ENCODE measurements at regions not wholly inside any gene's neighbourhood (a gene's known extent, or its start where the extent isn't known, plus 50 kb on each side); places are given as distances from the start of the nearest gene placed in this dataset.

- no peak for DNase-seq (ENCODE audit: insufficient read length, low spot score)
- FAIRE-seq = no peak
- TF ChIP-seq POLR2A (IDR thresholded peaks at IDR 0.05; ENCODE audit: low read depth, low read length) = no peak
Measured at GRCh38 chr9:75633451-75634057, 256.9 kb upstream of the PCSK5 start.

- DNase-seq (ENCODE audit: insufficient read length, low spot score) (no peak), FAIRE-seq (no peak)
- TF ChIP-seq POLR2A (IDR thresholded peaks at IDR 0.05; ENCODE audit: low read depth, low read length) = no peak
Measured at GRCh38 chr9:75636427-75637045, 253.9 kb upstream of the PCSK5 start.

GRCh38 chr9:75639971-75640610, 250.4 kb upstream of the PCSK5 start:
- TF ChIP-seq POLR2A (IDR thresholded peaks at IDR 0.05; ENCODE audit: low read depth, low read length) = no peak
- FAIRE-seq = no peak
- no peak for DNase-seq (ENCODE audit: insufficient read length, low spot score)

GRCh38 chr9:75642522-75642921, 248.0 kb upstream of the PCSK5 start:
- FAIRE-seq = no peak
- TF ChIP-seq POLR2A (IDR thresholded peaks at IDR 0.05; ENCODE audit: low read depth, low read length) = no peak
- no peak for DNase-seq (ENCODE audit: insufficient read length, low spot score)

- no peak for TF ChIP-seq POLR2A (IDR thresholded peaks at IDR 0.05; ENCODE audit: low read depth, low read length)
- FAIRE-seq (no peak), DNase-seq (ENCODE audit: insufficient read length, low spot score) (no peak)
Measured at GRCh38 chr9:75644649-75645048, 245.8 kb upstream of the PCSK5 start.

GRCh38 chr9:75648034-75648433, 242.4 kb upstream of the PCSK5 start:
- no peak for FAIRE-seq
- DNase-seq (ENCODE audit: insufficient read length, low spot score) = no peak
- TF ChIP-seq POLR2A (IDR thresholded peaks at IDR 0.05; ENCODE audit: low read depth, low read length) = no peak

- TF ChIP-seq POLR2A (IDR thresholded peaks at IDR 0.05; ENCODE audit: low read depth, low read length) = no peak
- FAIRE-seq = no peak
- no peak for DNase-seq (ENCODE audit: insufficient read length, low spot score)
Measured at GRCh38 chr9:75649060-75649459, 241.4 kb upstream of the PCSK5 start.

- DNase-seq (ENCODE audit: insufficient read length, low spot score) (no peak), FAIRE-seq (no peak)
- TF ChIP-seq POLR2A (IDR thresholded peaks at IDR 0.05; ENCODE audit: low read depth, low read length) = no peak
Measured at GRCh38 chr9:75651709-75652108, 238.8 kb upstream of the PCSK5 start.

GRCh38 chr9:75653335-75653734, 237.1 kb upstream of the PCSK5 start:
- TF ChIP-seq POLR2A (IDR thresholded peaks at IDR 0.05; ENCODE audit: low read depth, low read length) = no peak
- no peak for FAIRE-seq
- DNase-seq (ENCODE audit: insufficient read length, low spot score) = no peak

- no peak for TF ChIP-seq POLR2A (IDR thresholded peaks at IDR 0.05; ENCODE audit: low read depth, low read length)
- FAIRE-seq = no peak
Measured at GRCh38 chr9:75653750-75654149, 236.7 kb upstream of the PCSK5 start.

GRCh38 chr9:75657015-75657414, 233.5 kb upstream of the PCSK5 start:
- no peak for FAIRE-seq
- no peak for TF ChIP-seq POLR2A (IDR thresholded peaks at IDR 0.05; ENCODE audit: low read depth, low read length)
- DNase-seq (ENCODE audit: insufficient read length, low spot score) = no peak

More at GRCh38 chr9:75653750-75654149, 236.7 kb upstream of the PCSK5 start:
- DNase-seq (ENCODE audit: insufficient read length, low spot score) = no peak

GRCh38 chr9:75658301-75658905, 232.1 kb upstream of the PCSK5 start:
- no peak for TF ChIP-seq POLR2A (IDR thresholded peaks at IDR 0.05; ENCODE audit: low read depth, low read length)
- DNase-seq (ENCODE audit: insufficient read length, low spot score) (no peak), FAIRE-seq (no peak)

- TF ChIP-seq POLR2A (IDR thresholded peaks at IDR 0.05; ENCODE audit: low read depth, low read length) = no peak
- DNase-seq (ENCODE audit: insufficient read length, low spot score) (no peak), FAIRE-seq (no peak)
Measured at GRCh38 chr9:75664597-75664996, 225.9 kb upstream of the PCSK5 start.

- TF ChIP-seq POLR2A (IDR thresholded peaks at IDR 0.05; ENCODE audit: low read depth, low read length) = no peak
- FAIRE-seq (no peak), DNase-seq (ENCODE audit: insufficient read length, low spot score) (no peak)
Measured at GRCh38 chr9:75666856-75667554, 223.5 kb upstream of the PCSK5 start.
